ENCODE measurements at regions not wholly inside any gene's neighbourhood (a gene's known extent, or its start where the extent isn't known, plus 50 kb on each side); places are given as distances from the start of the nearest gene placed in this dataset.

DNA sequence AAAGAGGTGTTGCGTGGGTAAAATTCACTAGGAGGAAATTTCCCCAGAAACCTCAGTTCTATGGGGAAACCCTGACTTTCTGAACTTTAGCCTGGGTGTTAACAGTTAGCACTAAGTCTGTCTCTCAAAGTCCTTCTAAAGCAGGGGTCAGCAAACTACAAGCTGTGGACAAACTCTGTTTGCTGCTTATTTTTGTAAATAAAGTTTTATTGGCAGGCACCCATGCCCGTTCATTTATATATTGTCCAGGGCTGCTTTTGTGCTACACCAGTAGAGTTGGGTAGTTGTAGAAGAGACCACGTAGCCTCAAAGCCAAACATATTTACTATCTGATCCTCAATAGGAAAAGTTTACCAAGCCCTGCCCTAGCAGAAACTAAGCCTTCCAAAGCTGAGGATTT lies 159.7 kb downstream of the USP31 start (continued):
- TF ChIP-seq, protein P1, sequence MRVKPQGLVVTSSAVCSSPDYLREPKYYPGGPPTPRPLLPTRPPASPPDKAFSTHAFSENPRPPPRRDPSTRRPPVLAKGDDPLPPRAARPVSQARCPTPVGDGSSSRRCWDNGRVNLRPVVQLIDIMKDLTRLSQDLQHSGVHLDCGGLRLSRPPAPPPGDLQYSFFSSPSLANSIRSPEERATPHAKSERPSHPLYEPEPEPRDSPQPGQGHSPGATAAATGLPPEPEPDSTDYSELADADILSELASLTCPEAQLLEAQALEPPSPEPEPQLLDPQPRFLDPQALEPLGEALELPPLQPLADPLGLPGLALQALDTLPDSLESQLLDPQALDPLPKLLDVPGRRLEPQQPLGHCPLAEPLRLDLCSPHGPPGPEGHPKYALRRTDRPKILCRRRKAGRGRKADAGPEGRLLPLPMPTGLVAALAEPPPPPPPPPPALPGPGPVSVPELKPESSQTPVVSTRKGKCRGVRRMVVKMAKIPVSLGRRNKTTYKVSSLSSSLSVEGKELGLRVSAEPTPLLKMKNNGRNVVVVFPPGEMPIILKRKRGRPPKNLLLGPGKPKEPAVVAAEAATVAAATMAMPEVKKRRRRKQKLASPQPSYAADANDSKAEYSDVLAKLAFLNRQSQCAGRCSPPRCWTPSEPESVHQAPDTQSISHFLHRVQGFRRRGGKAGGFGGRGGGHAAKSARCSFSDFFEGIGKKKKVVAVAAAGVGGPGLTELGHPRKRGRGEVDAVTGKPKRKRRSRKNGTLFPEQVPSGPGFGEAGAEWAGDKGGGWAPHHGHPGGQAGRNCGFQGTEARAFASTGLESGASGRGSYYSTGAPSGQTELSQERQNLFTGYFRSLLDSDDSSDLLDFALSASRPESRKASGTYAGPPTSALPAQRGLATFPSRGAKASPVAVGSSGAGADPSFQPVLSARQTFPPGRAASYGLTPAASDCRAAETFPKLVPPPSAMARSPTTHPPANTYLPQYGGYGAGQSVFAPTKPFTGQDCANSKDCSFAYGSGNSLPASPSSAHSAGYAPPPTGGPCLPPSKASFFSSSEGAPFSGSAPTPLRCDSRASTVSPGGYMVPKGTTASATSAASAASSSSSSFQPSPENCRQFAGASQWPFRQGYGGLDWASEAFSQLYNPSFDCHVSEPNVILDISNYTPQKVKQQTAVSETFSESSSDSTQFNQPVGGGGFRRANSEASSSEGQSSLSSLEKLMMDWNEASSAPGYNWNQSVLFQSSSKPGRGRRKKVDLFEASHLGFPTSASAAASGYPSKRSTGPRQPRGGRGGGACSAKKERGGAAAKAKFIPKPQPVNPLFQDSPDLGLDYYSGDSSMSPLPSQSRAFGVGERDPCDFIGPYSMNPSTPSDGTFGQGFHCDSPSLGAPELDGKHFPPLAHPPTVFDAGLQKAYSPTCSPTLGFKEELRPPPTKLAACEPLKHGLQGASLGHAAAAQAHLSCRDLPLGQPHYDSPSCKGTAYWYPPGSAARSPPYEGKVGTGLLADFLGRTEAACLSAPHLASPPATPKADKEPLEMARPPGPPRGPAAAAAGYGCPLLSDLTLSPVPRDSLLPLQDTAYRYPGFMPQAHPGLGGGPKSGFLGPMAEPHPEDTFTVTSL (CRISPR knock-in tag; IDR thresholded peaks at IDR 0.05; ENCODE audit: borderline replicate concordance) = no peak

DNA sequence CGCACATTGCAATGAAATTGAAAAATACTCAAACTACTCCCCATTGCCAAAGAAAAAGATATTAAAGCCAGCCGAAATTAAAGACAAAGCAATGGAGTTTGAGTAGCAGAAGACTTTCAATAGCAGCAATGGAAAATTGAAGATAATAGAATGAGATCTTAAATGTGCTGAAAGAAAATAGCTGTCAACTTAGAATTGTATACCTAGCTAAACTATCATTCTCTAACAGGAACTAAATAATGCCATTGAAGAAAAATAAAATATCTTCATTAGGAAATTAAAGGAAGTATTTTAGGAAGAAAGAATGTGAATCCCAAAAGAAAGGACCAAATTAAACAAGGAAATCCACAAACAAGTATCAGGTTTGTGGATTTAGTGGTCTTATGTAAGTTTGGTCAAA lies 165.6 kb downstream of the USP31 start:
- FAIRE-seq = no peak
- Histone ChIP-seq H3K27ac (ENCODE audit: extremely low read length, insufficient read depth, low read length) (no peak overlapping the region), H4K20me1 (ENCODE audit: insufficient read depth, low read length) (no peaks in the 10 kb centered on the region), H3K4me3 (replicated peaks in 1 of 3; ENCODE audit: insufficient read depth in 1 of 3, low read depth in 2 of 3, low read length in 3 of 3) (no peak overlapping the region), H3K9ac (ENCODE audit: insufficient read depth, low read depth, low read length) (no peak overlapping the region), H3K36me3 (replicated peaks in 1 of 2; ENCODE audit: control insufficient read depth in 1 of 2, insufficient read depth in 2 of 2, low read length in 2 of 2) (no peaks in the 10 kb centered on the region), H3K9me3 (ENCODE audit: low read length) (peaks cover 29% of the 10 kb centered on the region), H3K27me3 (ENCODE audit: control insufficient read depth in 1 of 2, insufficient read depth in 2 of 2, low read length in 2 of 2) (no peaks in the 10 kb centered on the region), H2AFZ (ENCODE audit: low read length) (no peak overlapping the region), H3K79me2 (ENCODE audit: insufficient read depth, low read length) (no peaks in the 10 kb centered on the region), H3K4me1 (ENCODE audit: insufficient read depth, low read length) (no peaks in the 10 kb centered on the region), H3K4me2 (ENCODE audit: low read depth, low read length) (no peak overlapping the region)
- intact Hi-C loops (cut with micrococcal nuclease; ENCODE audit: unreplicated experiment) (no loop called here), in situ Hi-C loops (cut with HindIII; ENCODE audit: extremely low pct_ligation_motif_present, low pct_unique_long_range_greater_than_20kb) (no loop called here)
- ATAC-seq = no peak
- TF ChIP-seq, protein P2, sequence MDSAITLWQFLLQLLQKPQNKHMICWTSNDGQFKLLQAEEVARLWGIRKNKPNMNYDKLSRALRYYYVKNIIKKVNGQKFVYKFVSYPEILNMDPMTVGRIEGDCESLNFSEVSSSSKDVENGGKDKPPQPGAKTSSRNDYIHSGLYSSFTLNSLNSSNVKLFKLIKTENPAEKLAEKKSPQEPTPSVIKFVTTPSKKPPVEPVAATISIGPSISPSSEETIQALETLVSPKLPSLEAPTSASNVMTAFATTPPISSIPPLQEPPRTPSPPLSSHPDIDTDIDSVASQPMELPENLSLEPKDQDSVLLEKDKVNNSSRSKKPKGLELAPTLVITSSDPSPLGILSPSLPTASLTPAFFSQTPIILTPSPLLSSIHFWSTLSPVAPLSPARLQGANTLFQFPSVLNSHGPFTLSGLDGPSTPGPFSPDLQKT (CRISPR knock-in tag; IDR thresholded peaks at IDR 0.05; ENCODE audit: borderline replicate concordance) = no peak
- peak; percentile 94 for TF ChIP-seq ZFP1 (CRISPR knock-in tag; IDR thresholded peaks at IDR 0.05)
- WGBS (ENCODE audit: low lambda C conversion rate) = 55% methylated on average over 2 of the region's 2 CpGs
- ChIA-PET POLR2A (no interaction called here), CTCF (ENCODE audit: low intra/inter-chr PET ratio, low total read pairs) (no interaction called here)
- DNase-seq (ENCODE audit: low spot score) = no peak
- no TSS peak for BruUV-seq (replicated peaks)
